ENCODE measurements at regions not wholly inside any gene's neighbourhood (a gene's known extent, or its start where the extent isn't known, plus 50 kb on each side); places are given as distances from the start of the nearest gene placed in this dataset.

- TF ChIP-seq SREBF2 (IDR thresholded peaks at IDR 0.05) (no peak), EP300 (IDR thresholded peaks at IDR 0.05) (no peak), HEYL (CRISPR knock-in tag; IDR thresholded peaks at IDR 0.05) (no peak), POLR2A (IDR thresholded peaks at IDR 0.05; ENCODE audit: low read length) (no peak), RCOR1 (IDR thresholded peaks at IDR 0.05; ENCODE audit: low read depth, low read length) (no peak), CTCF (IDR thresholded peaks at IDR 0.05) (no peak), REST (IDR thresholded peaks at IDR 0.05) (no peak), MYC (IDR thresholded peaks at IDR 0.05; ENCODE audit: borderline replicate concordance, low read length) (no peak), MAX (IDR thresholded peaks at IDR 0.05) (no peak), MAZ (IDR thresholded peaks at IDR 0.05; ENCODE audit: borderline replicate concordance, low read depth, low read length) (no peak), CEBPB (IDR thresholded peaks at IDR 0.05) (no peak), NR3C1 (IDR thresholded peaks at IDR 0.05) (no peak)
These were observed 61.3 kb upstream of the NXT1 start for GRCh38 chr20:23289249-23289648.
